MV-4-11 (cell line): ENCODE measurements at regions not wholly inside any gene's neighbourhood (a gene's known extent, or its start where the extent isn't known, plus 50 kb on each side); places are given as distances from the start of the nearest gene placed in this dataset.
A peak's percentile ranks its signal among the peaks of the same experiment; 100 is the strongest.
"Not testable (repeated sequence)": the region's sequence is repeated elsewhere in the genome, so short reads cannot be mapped to it uniquely, and the experiment has no call there.

ENCODE experiments used
- DNase-seq: peaks from one replicate; lab custom pipeline; 2025; lab: John Stamatoyannopoulos, UW

DNA sequence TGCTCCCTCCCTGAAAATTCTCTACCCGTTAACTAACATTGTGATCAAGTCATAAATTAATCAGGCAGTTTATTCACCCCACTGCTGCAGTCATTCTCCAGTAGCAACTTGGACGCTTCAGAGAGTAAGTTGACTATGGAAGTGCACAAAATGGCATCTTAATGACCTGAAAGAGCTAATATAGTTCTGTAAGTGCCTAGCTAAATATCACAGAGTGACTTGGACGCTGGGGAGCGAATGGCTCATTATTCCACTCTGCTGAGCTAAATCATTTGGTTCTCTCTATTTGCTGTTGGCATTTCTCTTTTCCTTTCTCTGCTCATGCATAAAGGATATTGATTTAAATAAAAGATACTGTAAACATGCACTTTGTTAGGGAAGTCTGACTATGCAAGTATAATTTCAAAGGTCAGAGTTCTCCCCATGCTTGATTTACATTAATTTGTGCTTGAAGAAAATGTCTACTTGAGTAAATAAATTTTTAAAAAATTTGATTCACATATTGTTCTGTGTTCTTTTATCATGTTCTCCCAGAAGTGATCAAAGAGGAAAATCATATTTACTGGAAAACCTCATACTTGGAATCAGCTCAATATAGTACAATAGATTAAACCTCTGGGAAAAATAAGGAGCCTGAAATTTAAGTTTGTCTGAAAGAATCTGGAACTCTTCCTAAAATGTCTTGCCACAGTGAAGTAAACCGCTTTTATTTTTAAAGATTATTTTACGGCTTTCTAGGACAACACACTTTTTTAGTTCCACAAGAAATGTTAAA is 169.5 kb upstream of the HAPLN1 start:
- DNase-seq, result no peak

DNA sequence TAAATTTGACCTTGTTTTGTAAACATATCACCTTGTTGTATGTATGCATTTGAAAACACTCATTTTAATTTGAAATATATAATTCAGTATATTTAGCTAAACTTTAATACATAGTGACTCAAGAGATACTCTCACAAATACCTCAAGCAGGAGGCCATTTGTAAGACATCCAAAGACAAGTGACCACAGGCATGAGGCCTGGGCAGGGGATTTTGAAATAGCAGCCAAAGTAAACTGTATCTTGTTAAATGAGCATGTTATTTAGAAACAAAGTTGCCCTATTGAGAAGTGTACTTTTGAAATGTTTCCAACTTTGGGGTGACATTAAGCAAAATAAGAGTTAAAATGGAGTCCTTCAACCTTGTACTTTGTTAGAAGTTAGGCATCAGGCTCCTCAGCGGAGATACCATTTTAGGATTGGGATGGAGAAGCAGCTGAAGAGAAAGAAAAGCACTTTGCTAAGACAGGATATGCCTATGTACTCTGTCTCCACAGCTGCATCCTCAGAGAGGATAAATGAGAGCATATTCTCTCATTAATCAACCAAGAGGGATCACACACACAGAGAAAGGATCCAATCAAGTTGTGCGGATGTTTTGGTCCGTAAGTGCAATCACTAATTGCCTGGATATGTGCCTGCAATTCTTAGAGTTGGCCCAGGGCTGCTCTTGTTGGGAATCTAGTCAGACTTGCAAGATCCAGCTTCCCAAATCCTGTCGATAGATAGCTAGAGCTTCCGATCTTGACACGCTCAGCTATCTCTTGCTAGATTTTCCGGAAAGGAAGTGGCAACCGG is 157.5 kb upstream of the HAPLN1 start:
- DNase-seq, result no peak

DNA sequence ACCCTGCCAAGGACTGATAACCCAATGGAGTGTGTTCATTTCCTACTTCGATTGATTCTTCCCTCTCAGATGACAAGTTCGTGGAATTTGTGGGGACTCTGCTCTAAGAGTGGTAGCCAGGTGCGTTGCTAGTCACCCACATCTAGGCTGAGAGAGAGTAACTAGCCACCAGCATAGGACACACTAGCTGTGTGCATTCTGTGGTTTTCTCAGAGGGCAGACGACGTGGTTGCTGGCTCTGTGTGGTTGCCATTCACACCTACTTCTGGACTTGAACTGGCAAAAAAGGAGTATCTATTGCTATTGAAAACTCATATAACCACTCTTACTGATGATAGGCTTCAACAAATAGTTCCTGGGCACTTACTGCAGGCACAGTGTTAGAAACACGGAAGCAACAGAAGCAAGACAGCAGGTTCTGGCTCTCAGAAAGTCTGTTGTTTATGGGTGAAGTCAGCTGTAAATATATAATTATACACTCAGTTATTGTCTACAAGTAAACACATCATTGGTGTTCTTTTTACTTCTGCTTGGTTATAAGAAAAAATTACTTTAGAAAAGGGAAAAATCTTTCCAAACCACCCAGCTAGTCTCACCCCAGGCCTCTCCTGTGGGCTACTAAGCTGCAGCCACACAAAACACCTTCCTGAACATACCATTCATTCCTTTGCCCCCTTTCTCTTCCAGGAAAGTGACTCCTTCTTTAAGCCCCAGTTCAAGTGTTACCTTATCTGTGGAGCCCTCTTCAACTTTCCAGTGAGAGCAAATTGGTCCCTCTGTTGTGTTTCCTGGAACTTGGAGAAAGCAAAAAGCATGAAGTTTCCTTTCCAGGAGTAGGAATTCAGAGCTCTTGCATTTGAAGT is 151.1 kb upstream of the HAPLN1 start:
- no peak for DNase-seq

DNA sequence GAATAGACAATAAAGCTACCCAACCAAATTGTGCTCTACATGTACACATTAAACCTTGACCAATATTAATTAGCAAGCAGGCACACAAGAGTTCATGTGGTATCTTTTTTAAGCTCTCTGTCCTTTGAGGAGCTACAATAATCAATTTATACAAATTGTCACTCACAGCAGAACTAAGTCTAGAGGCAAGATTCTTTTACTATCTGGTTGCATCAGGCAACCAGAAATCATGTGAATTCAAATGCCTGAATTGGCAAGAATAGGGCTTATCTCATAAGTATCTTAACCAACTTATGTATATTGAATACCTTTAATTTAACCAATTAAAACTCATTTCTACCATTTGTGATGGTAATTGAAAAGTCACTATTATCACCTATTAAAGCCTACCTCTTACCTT is 145.5 kb upstream of the HAPLN1 start:
- DNase-seq, result no peak

DNA sequence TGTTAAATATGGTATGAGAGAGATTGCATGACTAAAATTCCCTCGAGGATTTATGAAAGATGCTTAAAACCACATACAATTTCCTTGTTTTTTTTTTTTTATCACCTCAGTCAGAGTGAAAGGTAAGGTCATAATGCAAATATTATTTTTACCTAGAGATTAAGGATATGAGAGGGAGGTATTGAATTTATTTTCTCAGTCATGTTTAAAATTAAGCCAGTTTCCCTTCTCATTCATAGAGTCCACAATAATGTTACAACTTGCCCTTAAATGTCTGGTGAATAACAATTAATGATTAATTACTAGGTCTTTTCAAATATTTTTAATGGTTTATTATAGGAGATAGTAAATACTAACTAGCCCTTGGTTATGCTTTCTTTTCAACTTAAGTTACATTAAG is 144.9 kb upstream of the HAPLN1 start:
- no peak for DNase-seq

DNA sequence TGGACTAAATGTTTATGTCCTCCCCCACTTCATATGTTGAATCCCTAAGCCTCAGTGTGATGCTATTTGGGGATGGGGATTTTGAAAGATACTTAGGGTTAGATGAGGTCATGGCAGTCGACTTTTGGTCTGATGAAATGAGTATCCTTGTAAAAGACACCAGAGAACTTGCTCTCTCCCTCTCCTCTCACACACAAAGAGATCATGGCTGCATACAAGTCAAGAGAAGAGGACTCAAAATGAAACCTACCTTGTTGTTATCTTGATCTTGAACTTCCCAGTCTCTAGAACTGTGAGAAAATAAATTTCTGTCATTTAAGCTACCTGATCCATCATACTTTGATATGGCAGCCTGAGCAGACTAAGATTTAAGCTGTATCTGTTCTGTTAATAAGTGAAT is 144.0 kb upstream of the HAPLN1 start:
- DNase-seq, result no peak

DNA sequence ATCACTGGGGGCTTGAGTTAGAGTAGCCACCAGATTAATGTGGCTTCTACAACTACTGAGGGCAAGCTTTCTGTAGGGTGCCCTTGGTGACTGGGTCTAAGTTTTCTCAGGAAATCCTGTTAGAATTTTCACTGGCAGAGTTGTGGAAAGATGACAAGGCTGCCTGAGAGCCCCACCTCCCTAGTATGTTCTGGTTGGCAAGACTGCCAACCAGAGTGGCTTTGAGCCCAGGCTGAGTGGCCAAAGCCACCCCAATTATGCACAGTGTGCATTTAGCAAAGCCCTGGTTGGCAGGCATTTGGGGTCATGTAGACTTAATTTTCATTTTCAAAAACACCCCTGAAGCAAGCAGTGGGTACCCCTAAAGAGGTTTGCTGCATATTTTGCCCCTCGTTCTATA is 136.7 kb upstream of the HAPLN1 start:
- no peak for DNase-seq

DNA sequence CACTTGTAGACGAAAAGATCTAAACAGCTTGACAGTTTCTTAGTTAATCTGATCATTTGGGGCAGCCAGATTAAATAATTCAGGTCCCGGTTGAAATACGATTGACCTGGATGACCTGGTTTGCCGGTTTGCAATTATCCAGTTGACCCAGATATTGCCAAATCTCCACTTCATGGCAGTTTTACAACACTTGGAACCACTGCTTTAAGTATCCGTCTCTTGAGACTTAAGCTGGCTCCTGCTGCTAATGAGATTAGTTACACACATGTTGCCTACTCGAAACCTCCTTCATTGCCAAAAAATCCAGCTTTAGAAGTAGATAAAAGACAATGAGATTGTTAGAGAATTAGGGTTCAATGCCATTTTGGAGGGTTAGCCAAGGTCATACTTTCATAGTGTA is 136.2 kb upstream of the HAPLN1 start:
- no peak for DNase-seq

DNA sequence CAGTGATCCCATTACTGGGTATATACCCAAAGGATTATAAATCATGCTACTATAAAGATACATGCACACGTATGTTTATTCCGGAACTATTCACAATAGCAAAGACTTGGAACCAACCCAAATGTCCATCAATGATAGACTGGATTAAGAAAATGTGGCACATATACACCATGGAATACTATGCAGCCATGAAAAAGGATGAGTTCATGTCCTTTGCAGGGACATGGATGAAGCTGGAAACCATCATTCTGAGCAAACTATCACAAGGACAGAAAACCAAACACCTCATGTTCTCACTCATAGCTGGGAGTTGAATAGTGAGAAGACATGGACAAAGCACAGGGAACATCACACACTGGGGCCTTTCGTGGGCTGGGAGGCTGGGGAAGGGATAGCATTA is 129.8 kb upstream of the HAPLN1 start:
- DNase-seq, result not testable (repeated sequence)

DNA sequence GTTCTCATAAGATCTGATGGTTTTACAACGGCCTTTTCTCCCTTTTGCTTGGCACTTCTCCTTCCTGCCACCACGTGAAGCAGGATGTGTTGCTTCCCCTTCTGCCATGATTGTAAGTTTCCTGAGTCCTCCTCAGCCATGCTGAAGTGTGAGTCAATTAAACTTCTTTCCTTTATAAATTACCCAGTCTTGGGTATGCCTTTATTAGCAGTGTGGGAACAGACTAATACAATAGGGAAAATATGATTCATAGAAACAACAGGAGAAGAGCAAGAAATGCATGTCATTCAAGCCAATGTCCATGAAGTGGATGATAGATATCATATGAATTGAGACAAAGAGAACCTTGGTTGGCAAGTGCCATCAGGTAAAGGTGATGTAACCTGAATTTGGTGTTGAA is 128.3 kb upstream of the HAPLN1 start:
- DNase-seq, result peak; percentile 61

DNA sequence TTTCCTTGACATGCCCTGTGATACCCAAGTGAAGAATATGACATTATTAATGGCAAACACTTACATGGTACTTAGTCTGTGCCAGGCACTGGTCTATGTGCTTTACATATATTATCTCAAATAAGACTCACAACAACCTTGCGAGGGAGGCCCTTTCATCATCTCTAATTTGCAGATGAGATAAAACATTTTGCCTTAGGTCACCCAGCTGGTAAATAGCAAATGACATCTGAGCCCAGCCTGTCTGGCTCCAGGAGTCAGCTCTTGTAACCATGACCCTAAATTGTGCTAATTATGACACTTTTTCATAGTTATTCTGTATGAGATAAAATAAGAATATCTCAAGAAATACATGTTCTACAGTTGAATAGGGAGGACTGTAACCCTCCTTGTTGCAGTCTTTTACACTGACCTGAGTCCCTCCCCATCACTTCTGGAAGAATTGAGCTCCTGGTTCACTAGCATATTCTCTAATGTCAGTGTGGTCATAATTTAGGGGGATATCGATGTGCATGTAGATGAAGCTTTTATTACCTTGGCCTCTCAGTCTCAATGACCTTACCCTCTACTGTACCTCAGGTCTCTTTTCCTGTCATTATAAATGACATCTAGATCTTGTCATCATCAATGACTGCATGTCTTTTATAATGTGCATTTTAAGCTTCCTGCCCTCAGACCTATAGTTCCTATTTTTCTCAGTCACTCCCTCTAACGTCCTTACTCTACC is 126.1 kb upstream of the HAPLN1 start:
- peak; percentile 7 for DNase-seq

DNA sequence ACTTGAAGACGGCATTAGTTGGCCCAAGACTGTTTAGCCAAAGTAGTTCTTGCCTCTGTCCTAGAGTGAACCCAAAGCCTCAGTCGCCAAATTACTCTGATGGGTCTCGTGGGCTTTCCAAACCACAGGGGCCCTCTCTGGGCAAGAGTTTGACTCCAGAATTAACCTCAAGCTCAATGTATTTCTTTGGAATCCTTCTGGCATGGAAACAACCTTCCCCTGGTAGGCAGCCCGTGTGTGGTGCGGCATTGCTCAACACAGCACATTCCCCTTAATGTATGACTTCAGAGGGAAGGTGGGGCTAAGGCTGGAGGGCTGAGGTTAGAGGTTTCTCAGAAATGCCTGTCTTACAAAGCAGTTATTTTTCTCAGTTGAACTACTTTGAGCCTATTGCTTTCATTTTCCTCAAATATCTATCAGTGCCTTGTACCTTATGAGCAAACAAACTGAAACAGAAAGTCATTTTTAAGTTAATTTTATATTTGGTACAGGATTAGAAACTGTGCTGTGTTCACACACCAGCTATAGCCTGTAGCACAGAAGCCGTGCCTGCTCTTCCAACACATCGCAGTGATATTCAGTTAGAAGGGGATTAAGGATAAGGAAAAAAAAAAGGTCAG is 123.9 kb upstream of the HAPLN1 start:
- DNase-seq, result peak; percentile 89

DNA sequence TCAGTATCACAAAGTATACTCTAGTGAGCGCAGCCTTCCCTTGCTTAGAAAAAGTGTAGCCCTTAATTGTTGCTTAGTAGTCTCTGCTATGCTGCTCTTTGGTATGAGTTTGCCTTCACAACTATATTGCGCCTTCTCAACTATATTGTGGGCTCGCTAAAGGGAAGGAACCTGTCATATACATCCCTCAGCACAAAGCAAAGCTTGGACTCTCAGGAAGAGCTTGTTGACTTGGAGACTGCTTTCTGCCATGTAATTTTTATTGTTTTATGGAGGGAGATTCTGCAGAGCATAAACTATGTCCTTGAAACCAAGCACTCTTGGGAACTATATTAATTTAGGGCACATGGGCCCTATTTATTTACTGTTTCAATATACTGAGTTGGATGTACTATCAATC is 119.1 kb upstream of the HAPLN1 start:
- no peak for DNase-seq

DNA sequence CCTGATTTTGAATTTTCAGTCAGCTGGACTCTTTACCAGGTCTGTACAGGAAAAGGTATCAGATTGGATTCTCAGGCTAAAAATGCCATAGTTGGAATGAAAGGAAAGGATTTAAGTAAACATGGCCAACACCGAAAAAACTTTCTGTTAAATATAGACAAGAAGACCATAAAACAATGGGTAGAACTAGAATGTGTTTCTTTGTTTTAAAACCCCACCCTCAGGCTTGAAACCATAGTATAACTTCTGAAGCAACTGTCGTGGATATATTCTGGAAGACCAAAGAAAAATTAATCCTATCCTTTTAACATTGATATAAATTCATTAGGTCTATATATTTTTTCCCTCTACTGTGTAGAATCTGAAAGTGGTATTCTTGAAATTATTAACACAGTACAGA is 118.6 kb upstream of the HAPLN1 start:
- DNase-seq, result no peak

DNA sequence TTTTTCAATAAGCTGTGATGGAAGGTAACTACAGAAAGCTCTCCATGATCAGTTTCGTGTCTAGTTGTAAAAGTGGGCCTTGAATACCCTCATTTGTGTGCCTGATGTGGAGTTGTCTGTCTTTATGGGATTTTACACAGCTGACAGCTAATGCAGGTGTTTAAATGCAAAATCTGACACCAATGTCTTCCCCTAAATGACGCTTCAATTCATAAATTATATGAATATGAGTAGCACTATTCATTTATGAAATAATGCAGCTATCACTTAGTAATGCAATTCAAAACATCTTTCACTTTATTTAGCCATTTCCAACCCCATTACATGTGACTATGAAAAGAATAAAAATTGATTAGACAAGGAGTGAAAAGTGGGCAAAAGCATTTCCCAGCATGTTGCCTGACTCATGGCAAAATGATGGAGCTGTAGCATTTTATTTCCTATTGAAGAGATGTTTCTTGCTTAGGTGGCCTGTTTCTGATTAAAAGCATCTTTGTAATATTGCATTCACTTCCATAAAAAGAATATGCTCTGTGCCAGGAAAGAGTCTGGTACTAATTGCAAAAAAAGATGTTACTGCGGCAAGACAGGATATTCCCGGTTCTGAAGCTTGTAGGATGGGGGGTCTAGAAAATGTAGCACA is 116.7 kb upstream of the HAPLN1 start:
- DNase-seq, result no peak

DNA sequence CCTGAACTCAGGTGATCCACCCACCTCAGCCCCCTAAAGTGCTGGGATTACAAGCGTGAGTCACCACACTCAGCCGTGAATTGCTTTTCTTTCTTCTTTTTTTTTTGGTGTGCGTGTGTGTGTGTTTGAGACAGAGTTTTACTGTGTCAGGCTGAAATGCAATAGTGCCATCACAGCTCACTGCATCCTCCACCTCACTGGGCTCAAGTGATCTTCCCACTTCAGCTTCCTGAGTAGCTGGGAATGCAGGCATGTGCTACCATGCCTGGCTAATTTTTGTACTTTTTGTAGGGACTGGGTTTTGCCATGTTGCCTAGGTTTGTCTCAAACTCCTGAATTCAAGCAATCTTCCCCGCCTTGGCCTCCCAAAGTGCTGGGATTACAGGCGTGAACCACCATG is 113.7 kb upstream of the HAPLN1 start:
- no peak for DNase-seq

DNA sequence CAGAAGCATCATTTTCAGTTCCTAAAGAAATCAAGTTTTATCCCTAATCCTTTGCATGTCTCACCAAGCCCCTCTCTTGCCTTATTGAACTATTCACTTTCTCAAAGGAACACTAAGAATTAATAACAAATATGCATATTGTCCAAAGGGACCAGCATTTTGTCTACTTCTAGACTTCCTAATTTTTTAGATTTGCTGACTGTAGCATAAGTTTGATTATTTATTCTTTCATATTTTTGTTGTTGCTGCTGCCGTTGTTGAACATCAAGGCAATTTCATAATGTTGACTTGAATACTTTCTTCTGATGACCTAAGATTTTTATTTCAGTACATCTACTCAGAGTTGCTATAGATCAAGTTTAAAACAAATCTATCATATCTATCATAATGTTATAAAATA is 111.2 kb upstream of the HAPLN1 start:
- no peak for DNase-seq

DNA sequence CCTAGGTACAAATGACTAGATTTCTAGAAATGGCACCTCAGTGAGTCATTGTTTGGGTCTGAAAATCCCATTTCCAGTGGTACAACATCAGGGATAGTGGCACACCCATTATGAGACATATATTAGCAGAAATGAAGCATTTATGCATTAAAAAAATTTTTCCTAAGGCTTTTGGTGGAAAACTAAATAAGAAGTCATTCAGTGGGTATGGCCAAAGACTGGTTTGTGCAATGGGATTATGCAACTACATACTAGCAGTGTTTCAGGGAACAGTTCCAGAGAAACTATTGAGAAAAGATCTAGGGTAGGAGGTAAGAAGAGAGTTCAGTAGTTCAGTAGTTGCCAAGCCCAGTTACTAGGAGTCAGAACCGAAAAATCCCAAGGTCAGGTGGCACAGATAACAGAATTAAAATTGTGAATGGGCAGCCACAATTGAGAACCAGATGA is 106.5 kb upstream of the HAPLN1 start:
- DNase-seq, result no peak

DNA sequence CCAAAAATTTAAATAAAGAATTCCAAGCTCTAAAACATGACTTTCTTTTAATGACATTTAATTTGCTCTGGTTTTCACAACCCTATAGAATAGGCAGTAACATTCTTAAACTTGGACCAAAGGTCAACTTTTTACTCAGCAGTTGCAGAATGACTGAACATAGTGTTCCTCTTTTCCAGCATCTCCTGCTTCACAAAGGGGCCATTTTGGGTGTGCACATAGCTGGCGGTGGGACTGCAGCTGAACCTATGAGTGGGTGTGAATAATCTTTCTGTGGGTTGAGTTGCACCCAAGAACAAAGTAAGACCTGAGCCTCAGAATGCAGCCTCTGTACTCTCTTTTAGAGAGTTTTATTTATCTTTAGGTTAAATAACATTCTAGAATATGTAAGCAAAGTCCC is 96.9 kb upstream of the HAPLN1 start:
- no peak for DNase-seq

DNA sequence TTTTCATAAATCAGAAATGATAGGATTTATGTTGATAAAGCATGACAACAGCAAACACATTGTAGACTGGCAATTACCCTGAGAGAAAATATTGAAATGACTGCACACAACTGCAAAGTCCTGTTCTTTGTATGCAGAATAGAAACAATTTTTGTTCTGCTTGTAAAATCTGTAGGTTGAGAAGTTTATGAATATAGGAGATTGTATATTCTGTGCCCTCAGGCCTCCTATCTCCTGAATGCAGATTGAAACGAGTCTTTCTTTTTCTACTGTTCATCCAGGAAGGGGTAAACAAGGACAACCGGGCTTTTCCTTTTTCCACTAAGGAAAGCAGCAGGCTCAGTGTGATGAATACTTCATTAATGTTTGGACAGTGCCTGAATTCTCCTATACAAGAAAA is 95.0 kb upstream of the HAPLN1 start:
- DNase-seq, result no peak

DNA sequence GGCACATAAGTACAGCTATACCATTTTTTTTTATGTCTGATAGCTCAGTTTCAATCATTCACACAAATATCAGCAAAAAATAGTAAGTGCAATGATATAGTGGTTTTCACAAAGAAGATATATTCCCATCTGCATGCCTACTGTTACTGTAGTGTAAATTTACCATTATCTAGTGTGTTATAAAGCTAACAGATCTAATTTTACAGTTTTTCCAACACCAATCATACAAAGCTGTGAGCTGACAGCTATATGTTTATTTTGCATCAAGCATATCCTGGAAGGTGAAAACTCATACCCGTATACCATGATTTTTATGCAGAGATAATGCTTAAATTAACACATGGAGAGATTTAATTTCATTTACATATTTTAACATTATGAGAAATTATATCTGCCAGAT is 89.9 kb upstream of the HAPLN1 start:
- DNase-seq, result no peak
